OCI-LY3 (cell line): ENCODE measurements at regions not wholly inside any gene's neighbourhood (a gene's known extent, or its start where the extent isn't known, plus 50 kb on each side); places are given as distances from the start of the nearest gene placed in this dataset.

ENCODE experiments used
- H2AFZ ChIP-seq: fragments of 200-600, 300-600 bp; shearing (Covaris generic); 2 replicates; pipeline ENCODE4 v1.6.0; 2014; ENCODE audit warnings: antibody characterized with exemption, low read depth, low read length
- H3K27ac ChIP-seq: fragments of 200-600, 300-600 bp; sonication (generic); 2 replicates; pipeline ENCODE4 v1.5.1; 2014; ENCODE audit warnings: mild to moderate bottlenecking, low read length, moderate library complexity, mixed read lengths
- H3K27me3 ChIP-seq: fragments of 200-600, 300-600 bp; sonication (generic); 2 replicates; pipeline ENCODE4 v1.6.1; 2014; ENCODE audit warnings: low read depth, low read length, mixed read lengths
- H3K36me3 ChIP-seq: fragments of 200-600, 300-600 bp; sonication (generic); replicated peaks from 2 replicates; pipeline ENCODE3; 2014; ENCODE audit warnings: low read depth, low read length, mixed read lengths
- H3K4me1 ChIP-seq: fragments of 300-600, 200-600 bp; sonication (generic); 2 replicates; pipeline ENCODE4 v1.6.1; 2014; ENCODE audit warnings: low read length, mixed read lengths
- H3K4me2 ChIP-seq: fragments of 200-600, 300-600 bp; sonication (generic); 2 replicates; pipeline ENCODE4 v1.6.1; 2014; ENCODE audit warnings: low read length, mixed read lengths
- H3K4me3 ChIP-seq: fragments of 300-600, 200-600 bp; sonication (generic); 2 replicates; pipeline ENCODE4 v1.5.1; 2014; ENCODE audit warnings: antibody characterized with exemption, mild to moderate bottlenecking, low read length, moderate library complexity
- H3K79me2 ChIP-seq: fragments of 300-600, 200-600 bp; shearing (Covaris generic); 2 replicates; pipeline ENCODE4 v1.6.1; 2014; ENCODE audit warnings: mild to moderate bottlenecking, low read length, mixed read lengths
- H3K9ac ChIP-seq: fragments of 300-600, 200-600 bp; shearing (Covaris generic); 2 replicates; pipeline ENCODE4 v1.6.0; 2014; ENCODE audit warnings: mild to moderate bottlenecking, low read length, moderate library complexity
- H3K9me3 ChIP-seq: fragments of 200-600, 300-600 bp; shearing (Covaris generic); 2 replicates; pipeline ENCODE4 v1.6.1; 2014; ENCODE audit warnings: low read length, mixed read lengths; ENCODE audit not compliant: insufficient read depth
- H4K20me1 ChIP-seq: fragments of 200-600, 300-600 bp; sonication (generic); 2 replicates; pipeline ENCODE4 v1.6.1; 2016; ENCODE audit warnings: low read length, mixed read lengths; ENCODE audit not compliant: insufficient read depth
- EZH2phosphoT487 ChIP-seq: fragments of 200-600 bp; shearing (Covaris generic); IDR thresholded peaks from 2 replicates; pipeline ENCODE4 v1.6.1; 2018; ENCODE audit warnings: antibody characterized with exemption, mixed run types, low read depth
- TF ChIP-seq, protein P1 (sequence below): fragments of 200-600, 300-600 bp; sonication (generic); IDR thresholded peaks from 2 replicates; pipeline ENCODE4 v1.5.1; 2014; ENCODE audit warnings: antibody characterized with exemption, low read length, low read depth

DNA sequence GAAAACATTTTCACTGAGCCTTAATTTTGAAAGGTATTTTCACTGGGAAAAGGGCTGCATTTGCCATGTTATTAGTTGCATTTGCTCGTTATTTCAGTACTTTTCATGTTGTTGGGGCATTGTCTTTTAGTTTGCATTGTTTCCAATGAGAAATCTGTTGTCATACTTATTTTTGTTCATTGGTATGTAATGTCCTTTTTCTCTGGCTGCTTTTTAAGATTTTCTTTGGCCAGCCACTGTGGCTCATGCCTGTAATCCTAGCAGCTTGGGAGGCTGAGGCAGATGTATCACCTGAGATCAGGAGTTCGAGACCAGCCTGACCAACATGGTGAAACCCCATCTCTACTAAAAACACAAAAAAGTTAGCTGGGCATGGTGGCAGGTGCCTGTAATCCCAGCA lies 379.9 kb downstream of the SAMD5 start:
- Histone ChIP-seq H4K20me1 (no peaks in the 10 kb centered on the region), H3K36me3 (no peaks in the 10 kb centered on the region), H3K4me2 (no peak overlapping the region), H3K4me1 (no peaks in the 10 kb centered on the region), H3K79me2 (no peaks in the 10 kb centered on the region), H3K27me3 (no peaks in the 10 kb centered on the region), H3K27ac (no peak overlapping the region), H3K4me3 (no peak overlapping the region), H3K9ac (no peak overlapping the region), H2AFZ (no peak overlapping the region), H3K9me3 (no peaks in the 10 kb centered on the region)
- TF ChIP-seq, protein P1, sequence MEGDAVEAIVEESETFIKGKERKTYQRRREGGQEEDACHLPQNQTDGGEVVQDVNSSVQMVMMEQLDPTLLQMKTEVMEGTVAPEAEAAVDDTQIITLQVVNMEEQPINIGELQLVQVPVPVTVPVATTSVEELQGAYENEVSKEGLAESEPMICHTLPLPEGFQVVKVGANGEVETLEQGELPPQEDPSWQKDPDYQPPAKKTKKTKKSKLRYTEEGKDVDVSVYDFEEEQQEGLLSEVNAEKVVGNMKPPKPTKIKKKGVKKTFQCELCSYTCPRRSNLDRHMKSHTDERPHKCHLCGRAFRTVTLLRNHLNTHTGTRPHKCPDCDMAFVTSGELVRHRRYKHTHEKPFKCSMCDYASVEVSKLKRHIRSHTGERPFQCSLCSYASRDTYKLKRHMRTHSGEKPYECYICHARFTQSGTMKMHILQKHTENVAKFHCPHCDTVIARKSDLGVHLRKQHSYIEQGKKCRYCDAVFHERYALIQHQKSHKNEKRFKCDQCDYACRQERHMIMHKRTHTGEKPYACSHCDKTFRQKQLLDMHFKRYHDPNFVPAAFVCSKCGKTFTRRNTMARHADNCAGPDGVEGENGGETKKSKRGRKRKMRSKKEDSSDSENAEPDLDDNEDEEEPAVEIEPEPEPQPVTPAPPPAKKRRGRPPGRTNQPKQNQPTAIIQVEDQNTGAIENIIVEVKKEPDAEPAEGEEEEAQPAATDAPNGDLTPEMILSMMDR: no peak
- TF ChIP-seq EZH2phosphoT487: no peak

DNA sequence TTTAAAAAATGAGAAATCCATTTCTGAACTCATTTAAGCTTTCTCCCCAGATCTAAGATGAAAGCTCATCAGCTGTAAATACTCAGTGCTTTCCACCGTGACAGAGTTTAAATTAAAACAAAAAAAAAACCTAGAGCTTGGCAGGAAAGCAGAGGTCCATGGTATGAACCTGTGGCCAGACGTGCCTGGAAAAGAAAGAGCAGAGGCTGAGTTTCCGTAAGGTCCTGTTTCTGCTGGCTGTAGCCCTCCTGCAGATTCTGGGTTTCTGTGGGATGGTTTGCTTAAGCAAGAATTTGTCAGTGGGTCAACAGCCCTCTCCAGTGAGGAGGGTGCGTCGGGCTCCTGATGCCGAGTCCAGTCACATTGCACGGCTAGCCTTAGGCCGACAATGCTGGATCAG lies 383.2 kb downstream of the SAMD5 start:
- no peak overlapping the region for H3K4me2 ChIP-seq
- TF ChIP-seq EZH2phosphoT487: no peak
- TF ChIP-seq, protein P1: no peak
- H3K4me3 ChIP-seq: no peak overlapping the region
- no peak overlapping the region for H2AFZ ChIP-seq
- no peak overlapping the region for H3K27ac ChIP-seq
- no peaks in the 10 kb centered on the region for H4K20me1 ChIP-seq
- H3K9me3 ChIP-seq: no peaks in the 10 kb centered on the region
- H3K79me2 ChIP-seq: no peaks in the 10 kb centered on the region
- no peak overlapping the region for H3K9ac ChIP-seq
- H3K4me1 ChIP-seq: no peaks in the 10 kb centered on the region
- no peaks in the 10 kb centered on the region for H3K36me3 ChIP-seq
- no peaks in the 10 kb centered on the region for H3K27me3 ChIP-seq

DNA sequence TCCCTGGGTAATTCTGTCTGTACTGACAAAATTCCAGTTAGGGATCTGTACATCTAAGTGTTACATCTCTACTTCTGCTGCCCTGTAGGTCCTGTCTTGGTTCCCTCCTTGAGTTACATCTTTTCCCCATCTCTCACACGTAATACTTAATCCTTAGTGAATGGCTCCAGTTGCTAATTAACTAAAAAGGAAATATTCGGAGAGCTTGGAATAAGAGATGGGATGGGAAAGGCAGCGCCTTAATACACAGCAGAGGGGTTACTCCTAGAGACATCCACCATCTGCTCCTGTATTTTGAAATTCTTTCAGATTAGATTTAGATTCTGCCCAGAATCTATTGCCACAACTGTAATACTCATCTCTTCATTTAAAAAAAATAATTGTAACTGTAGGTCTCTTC lies 384.0 kb downstream of the SAMD5 start:
- Histone ChIP-seq H3K4me3 (no peak overlapping the region), H3K79me2 (no peaks in the 10 kb centered on the region), H3K9ac (no peak overlapping the region), H3K36me3 (no peaks in the 10 kb centered on the region), H2AFZ (no peak overlapping the region), H3K9me3 (no peaks in the 10 kb centered on the region), H3K4me2 (no peak overlapping the region), H4K20me1 (no peaks in the 10 kb centered on the region), H3K4me1 (no peaks in the 10 kb centered on the region), H3K27ac (no peak overlapping the region), H3K27me3 (no peaks in the 10 kb centered on the region)
- TF ChIP-seq, protein P1: no peak
- TF ChIP-seq EZH2phosphoT487: no peak

DNA sequence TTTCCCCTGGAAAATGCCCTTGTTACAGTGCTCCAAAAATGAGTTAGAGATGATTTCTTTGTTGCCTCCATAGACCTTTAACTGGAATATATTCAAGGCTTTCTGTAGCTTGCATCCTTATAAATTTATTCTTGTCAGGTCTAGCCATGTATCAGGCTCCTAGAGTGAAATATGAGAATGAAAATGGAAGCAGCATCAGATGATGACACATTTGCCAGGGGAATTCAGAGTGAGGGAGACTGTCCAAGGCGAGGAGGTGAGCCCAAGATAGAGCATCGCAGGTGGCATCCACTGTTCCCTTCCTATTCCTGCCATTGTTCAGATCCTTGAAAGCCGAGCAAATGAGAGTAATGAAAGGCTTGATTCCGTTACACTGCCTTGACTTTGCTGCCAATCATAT lies 386.8 kb downstream of the SAMD5 start:
- Histone ChIP-seq H3K36me3 (no peaks in the 10 kb centered on the region), H3K27me3 (no peaks in the 10 kb centered on the region), H3K4me2 (no peak overlapping the region), H3K4me3 (no peak overlapping the region), H3K79me2 (no peaks in the 10 kb centered on the region), H3K4me1 (no peaks in the 10 kb centered on the region), H3K27ac (no peak overlapping the region), H3K9ac (no peak overlapping the region), H2AFZ (no peak overlapping the region), H4K20me1 (no peaks in the 10 kb centered on the region), H3K9me3 (no peaks in the 10 kb centered on the region)
- no peak for TF ChIP-seq EZH2phosphoT487
- TF ChIP-seq, protein P1: no peak
